ENCODE measurements at regions not wholly inside any gene's neighbourhood (a gene's known extent, or its start where the extent isn't known, plus 50 kb on each side); places are given as distances from the start of the nearest gene placed in this dataset.

- intact Hi-C loops (cut with DNase I; ENCODE audit: low total_unique reads), result no loop called here
- Histone ChIP-seq H3K4me1 (no peaks in the 10 kb centered on the region), H3K4me3 (no peak overlapping the region), H3K9me3 (no peaks in the 10 kb centered on the region), H3K27me3 (replicated peaks in 1 of 7) (peaks cover 0 to 33% (median 0%) of the 10 kb centered on the region in 7 donors), H3K36me3 (no peaks in the 10 kb centered on the region), H3K27ac (no peak overlapping the region)
- no peak for DNase-seq
- TF ChIP-seq CTCF (IDR thresholded peaks at IDR 0.05 in 8 of 11, conservative IDR thresholded peaks at IDR 0.05 in 3 of 11), result no peak
- 39 to 55% (median 51%) methylated on average over 3 of the region's 3 CpGs for WGBS, 5 donors
These were observed 54.5 kb upstream of the TMEM260 start for GRCh38 chr14:56524971-56525677.

DNA sequence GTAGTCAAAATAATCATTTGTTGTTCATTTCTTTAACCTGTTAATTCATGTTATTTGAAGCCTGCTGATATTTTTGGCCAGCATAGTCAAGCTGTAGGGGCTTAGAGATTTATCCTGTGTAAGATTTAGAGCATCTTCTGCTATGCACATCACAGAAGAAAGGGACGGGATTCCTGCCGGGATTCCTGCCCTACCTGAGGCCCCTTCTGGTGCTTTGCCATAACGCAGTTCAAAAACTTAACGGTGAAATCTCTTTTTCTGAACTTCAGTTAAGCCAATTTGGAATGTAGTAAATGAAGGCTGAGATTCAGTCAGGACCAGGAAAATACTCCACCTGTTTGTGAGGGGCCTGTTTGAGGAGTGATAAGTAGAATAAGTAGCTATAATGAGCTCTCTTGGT lies 50.7 kb upstream of the TMEM260 start:
- DNase-seq, result no peak
- Histone ChIP-seq H3K27me3 (replicated peaks in 1 of 7) (peaks cover 0 to 21% (median 0%) of the 10 kb centered on the region in 7 donors), H3K27ac (no peak overlapping the region), H3K36me3 (no peaks in the 10 kb centered on the region), H3K4me3 (no peak overlapping the region), H3K9me3 (no peaks in the 10 kb centered on the region), H3K4me1 (no peaks in the 10 kb centered on the region)
- TF ChIP-seq POLR2A (IDR thresholded peaks at IDR 0.05) (no peak), CTCF (IDR thresholded peaks at IDR 0.05 in 8 of 11, conservative IDR thresholded peaks at IDR 0.05 in 3 of 11) (no peak), POLR2AphosphoS5 (IDR thresholded peaks at IDR 0.05) (no peak)
- intact Hi-C loops (cut with DNase I; ENCODE audit: low total_unique reads), result no loop called here
- WGBS, 5 donors, result 62 to 74% (median 65%) methylated on average over 4 of the region's 4 CpGs

Data from spleen (tissue), 11 donors.